HG03432 (cell line): ENCODE measurements at regions not wholly inside any gene's neighbourhood (a gene's known extent, or its start where the extent isn't known, plus 50 kb on each side); places are given as distances from the start of the nearest gene placed in this dataset.

ENCODE experiments used
- ATAC-seq: cut with Tn5 transposase; IDR thresholded peaks from one replicate; pipeline ENCODE4 v1.9.1; 2021; ENCODE audit warnings: mild to moderate bottlenecking, moderate library complexity; ENCODE audit not compliant: unreplicated experiment

DNA sequence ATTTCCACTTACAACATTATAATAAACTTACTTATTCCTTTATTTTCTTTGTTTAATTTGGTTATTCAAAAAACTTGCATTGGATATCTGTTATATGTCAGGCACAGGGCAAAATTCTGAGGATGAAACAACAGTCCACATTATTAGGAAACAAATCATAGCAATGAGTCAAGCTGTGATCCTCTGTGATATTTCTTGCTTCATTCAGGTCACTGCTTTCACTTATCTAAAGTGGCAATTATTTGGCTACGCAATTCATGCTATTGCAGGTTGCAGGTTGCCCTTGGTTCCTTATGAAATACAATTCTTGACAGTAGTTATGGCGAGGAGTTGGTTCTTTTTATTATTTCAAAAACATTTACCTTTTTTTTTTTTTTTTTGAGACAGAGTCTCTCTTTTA, 66.4 kb upstream of the CNTN6 start:
- no peak for ATAC-seq

- ATAC-seq: no peak
These were observed 56.5 kb upstream of the CNTN6 start for GRCh38 chr3:1036207-1036826.

- ATAC-seq: no peak
These were observed 55.2 kb upstream of the CNTN6 start for GRCh38 chr3:1037631-1038030.
